GM18520 (cell line): ENCODE measurements at regions not wholly inside any gene's neighbourhood (a gene's known extent, or its start where the extent isn't known, plus 50 kb on each side); places are given as distances from the start of the nearest gene placed in this dataset.

Source experiments
- ATAC-seq: cut with Tn5 transposase; IDR thresholded peaks from one replicate; pipeline ENCODE4 v1.9.1; 2021; ENCODE audit not compliant: unreplicated experiment

GRCh38 chr5:10173716-10174115 is 76.0 kb downstream of the ATPSCKMT start:
- ATAC-seq = no peak

- no peak for ATAC-seq
Observed at GRCh38 chr5:10172247-10172646, 77.4 kb downstream of the ATPSCKMT start.

- ATAC-seq = no peak
Observed at GRCh38 chr5:10169359-10169758, 80.3 kb downstream of the ATPSCKMT start.

- no peak for ATAC-seq
Observed at GRCh38 chr5:10168254-10168653, 81.4 kb downstream of the ATPSCKMT start.

GRCh38 chr5:10167806-10168205 is 81.9 kb downstream of the ATPSCKMT start:
- no peak for ATAC-seq

GRCh38 chr5:10166392-10166791 is 83.3 kb downstream of the ATPSCKMT start:
- no peak for ATAC-seq

GRCh38 chr5:10162468-10162867 is 87.2 kb downstream of the ATPSCKMT start:
- no peak for ATAC-seq

GRCh38 chr5:10161778-10162177 is 87.9 kb downstream of the ATPSCKMT start:
- ATAC-seq = no peak

GRCh38 chr5:10160241-10160640 is 89.4 kb downstream of the ATPSCKMT start:
- no peak for ATAC-seq

GRCh38 chr5:10158886-10159285 is 90.8 kb downstream of the ATPSCKMT start:
- no peak for ATAC-seq

GRCh38 chr5:10157085-10157669 is 92.5 kb downstream of the ATPSCKMT start:
- no peak for ATAC-seq

- no peak for ATAC-seq
Observed at GRCh38 chr5:10155897-10156667, 93.6 kb downstream of the ATPSCKMT start.

GRCh38 chr5:10153808-10154537 is 95.7 kb downstream of the ATPSCKMT start:
- no peak for ATAC-seq

GRCh38 chr5:10153394-10153793 is 96.3 kb downstream of the ATPSCKMT start:
- no peak for ATAC-seq

GRCh38 chr5:10151656-10152055 is 98.0 kb downstream of the ATPSCKMT start:
- ATAC-seq = no peak

GRCh38 chr5:10149911-10150310 is 99.8 kb downstream of the ATPSCKMT start:
- ATAC-seq = no peak

- no peak for ATAC-seq
Observed at GRCh38 chr5:10145923-10146401, 103.7 kb downstream of the ATPSCKMT start.

- no peak for ATAC-seq
Observed at GRCh38 chr5:10144040-10144439, 105.6 kb downstream of the ATPSCKMT start.

- ATAC-seq = no peak
Observed at GRCh38 chr5:10140195-10140973, 109.3 kb downstream of the ATPSCKMT start.

GRCh38 chr5:10138395-10139057 is 111.2 kb downstream of the ATPSCKMT start:
- no peak for ATAC-seq

- ATAC-seq = no peak
Observed at GRCh38 chr5:10133830-10134229, 115.9 kb downstream of the ATPSCKMT start.
